Effector memory CD8-positive, alpha-beta T cell (primary cell): ENCODE measurements at regions not wholly inside any gene's neighbourhood (a gene's known extent, or its start where the extent isn't known, plus 50 kb on each side); places are given as distances from the start of the nearest gene placed in this dataset.
"Not testable (repeated sequence)": the region's sequence is repeated elsewhere in the genome, so short reads cannot be mapped to it uniquely, and the experiment has no call there.

Source experiments
- ATAC-seq: fragments of 150-1000 bp; cut with Tn5 transposase; replicated peaks from 2 replicates; pipeline ENCODE4 v1.10.0; 2021; ENCODE audit warnings: mild to moderate bottlenecking, moderate library complexity
- DNase-seq, 3 experiments: peaks; one replicate each; pipeline ENCODE4 v3.0.0; 2021
- H3K27ac Mint-ChIP-seq, 2 donors: one replicate each; pipeline ENCODE4 v1.8.0; 2022; ENCODE audit warnings: mild to moderate bottlenecking in 2 of 2, mixed read lengths in 2 of 2, moderate library complexity in 2 of 2
- H3K27me3 Mint-ChIP-seq, 2 donors: one replicate each; pipeline ENCODE4 v1.8.0; 2022; ENCODE audit warnings: mixed read lengths in 2 of 2
- H3K36me3 Mint-ChIP-seq: one replicate; pipeline ENCODE4 v1.8.0; 2022; ENCODE audit warnings: mild to moderate bottlenecking, moderate library complexity, mixed read lengths; ENCODE audit not compliant: insufficient read depth
- H3K4me1 Mint-ChIP-seq, 2 donors: one replicate each; pipeline ENCODE4 v1.8.0; 2022; ENCODE audit warnings: low read depth in 2 of 2, mixed read lengths in 2 of 2
- H3K4me3 Mint-ChIP-seq, 2 donors: one replicate each; pipeline ENCODE4 v1.8.0; 2022; ENCODE audit warnings: mild to moderate bottlenecking in 2 of 2, mixed read lengths in 2 of 2, moderate library complexity in 2 of 2
- H3K9me3 Mint-ChIP-seq, 2 donors: one replicate each; pipeline ENCODE4 v1.8.0; 2022; ENCODE audit warnings: mixed read lengths in 2 of 2

DNA sequence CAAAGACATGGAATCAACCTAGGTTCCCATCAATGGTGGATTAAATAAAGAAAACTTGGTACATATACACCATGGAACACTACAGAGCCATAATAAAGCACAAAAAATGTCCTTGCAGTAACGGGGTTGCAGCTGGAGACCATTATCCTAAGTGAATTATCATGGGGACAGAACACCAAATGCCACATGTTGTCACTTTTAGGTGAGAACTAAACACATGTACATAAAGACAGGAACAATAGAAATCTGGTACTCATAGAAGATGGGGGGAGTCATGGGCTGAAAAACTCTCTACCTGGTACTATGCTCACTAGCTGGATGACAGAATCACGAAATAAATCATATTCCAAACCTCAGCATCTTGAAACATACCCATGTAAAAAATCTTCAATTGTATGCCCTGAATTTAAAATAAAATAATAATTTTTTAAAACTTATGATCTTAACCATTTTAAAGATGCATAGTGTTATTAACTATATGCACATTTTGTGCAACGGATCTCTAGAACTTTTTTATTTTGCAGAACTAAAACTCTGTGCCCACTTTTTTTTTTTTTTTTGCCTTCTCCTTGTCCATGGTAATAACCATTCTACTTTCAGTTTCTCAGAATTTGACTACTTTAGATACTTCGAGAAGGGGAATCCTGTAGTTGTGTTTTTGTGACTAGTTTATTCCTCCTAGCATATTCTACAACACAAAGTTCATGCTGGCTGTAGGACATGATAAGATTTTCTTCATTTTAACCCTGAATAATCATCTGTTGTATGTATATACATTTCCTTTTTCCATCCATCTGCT is 1081.6 kb upstream of the ACO1 start:
- H3K27me3 Mint-ChIP-seq: no peaks in the 10 kb centered on the region
- H3K36me3 Mint-ChIP-seq: no peaks in the 10 kb centered on the region
- no peaks in the 10 kb centered on the region for H3K9me3 Mint-ChIP-seq
- H3K27ac Mint-ChIP-seq: peak overlapping the region in 1 of 2 donors; percentile 75
- H3K4me3 Mint-ChIP-seq: peak overlapping the region; percentile 38 to 66
- ATAC-seq: no peak
- DNase-seq: no peak
- H3K4me1 Mint-ChIP-seq: peaks cover 16 to 25% of the 10 kb centered on the region in 2 donors

- DNase-seq (no peak), ATAC-seq (no peak)
- Mint-ChIP-seq H3K9me3 (no peaks in the 10 kb centered on the region), H3K27me3 (no peaks in the 10 kb centered on the region), H3K36me3 (no peaks in the 10 kb centered on the region), H3K4me1 (peaks cover 16 to 25% of the 10 kb centered on the region in 2 donors), H3K27ac (no peak overlapping the region), H3K4me3 (no peak overlapping the region)
These were observed 1079.9 kb upstream of the ACO1 start for GRCh38 chr9:31304576-31304975.

GRCh38 chr9:31314241-31314640 is 1070.2 kb upstream of the ACO1 start:
- H3K9me3 Mint-ChIP-seq: no peaks in the 10 kb centered on the region
- no peak overlapping the region for H3K4me3 Mint-ChIP-seq
- ATAC-seq: no peak
- no peak for DNase-seq
- peaks cover 0 to 5% of the 10 kb centered on the region in 2 donors for H3K27me3 Mint-ChIP-seq
- no peaks in the 10 kb centered on the region for H3K36me3 Mint-ChIP-seq
- peaks cover 0 to 6% of the 10 kb centered on the region in 2 donors for H3K4me1 Mint-ChIP-seq
- no peak overlapping the region for H3K27ac Mint-ChIP-seq

DNA sequence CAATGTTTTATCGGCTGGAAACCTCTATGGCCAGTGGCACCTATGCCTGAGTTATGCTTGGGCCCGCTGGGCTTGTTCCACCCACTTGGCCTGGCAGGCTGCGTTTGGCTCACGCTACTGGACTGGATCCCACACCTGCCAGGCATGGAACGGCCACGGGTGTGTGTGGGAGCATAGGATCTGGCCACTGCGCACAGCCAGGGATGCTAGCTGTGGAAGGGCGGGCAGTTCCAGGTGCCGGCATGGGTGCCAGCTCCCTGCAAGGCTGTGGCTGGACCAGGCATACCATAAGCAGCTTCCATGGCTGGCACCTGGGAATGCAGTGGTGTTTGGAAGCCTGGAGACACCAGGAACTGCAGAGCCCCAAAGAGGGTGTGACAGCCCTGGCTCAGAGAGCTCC is 1063.9 kb upstream of the ACO1 start:
- Mint-ChIP-seq H3K36me3 (no peaks in the 10 kb centered on the region), H3K9me3 (no peaks in the 10 kb centered on the region), H3K27ac (peak overlapping the region in 1 of 2 donors; percentile 49), H3K4me3 (no peak overlapping the region), H3K27me3 (no peaks in the 10 kb centered on the region), H3K4me1 (peaks cover 13 to 20% of the 10 kb centered on the region in 2 donors)
- DNase-seq (no peak), ATAC-seq (no peak)

DNA sequence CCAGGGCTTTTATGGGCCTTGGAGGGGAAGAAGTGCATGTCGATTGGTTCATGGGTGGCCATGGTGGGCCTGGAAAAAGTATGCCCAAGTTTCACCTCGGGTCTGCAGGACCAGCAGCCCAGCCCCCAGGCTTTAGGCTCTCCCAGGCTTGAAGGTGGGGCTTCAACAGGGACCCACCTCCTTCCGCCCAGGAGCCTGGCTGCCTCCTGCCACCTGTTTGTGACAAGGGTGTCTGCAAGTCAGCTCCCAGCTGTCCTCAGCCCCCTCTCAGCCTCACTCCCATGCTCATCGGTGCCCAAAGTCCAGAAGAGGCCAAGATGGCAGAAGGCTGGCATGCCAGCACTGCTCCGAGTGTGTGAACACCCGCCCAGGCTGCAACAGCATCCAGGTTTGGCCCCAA is 1063.2 kb upstream of the ACO1 start:
- Mint-ChIP-seq H3K4me1 (peaks cover 13 to 20% of the 10 kb centered on the region in 2 donors), H3K4me3 (no peak overlapping the region), H3K27me3 (no peaks in the 10 kb centered on the region), H3K27ac (peak overlapping the region in 1 of 2 donors; percentile 49), H3K9me3 (no peaks in the 10 kb centered on the region), H3K36me3 (no peaks in the 10 kb centered on the region)
- ATAC-seq (no peak), DNase-seq (no peak)

GRCh38 chr9:31321686-31322085 is 1062.8 kb upstream of the ACO1 start:
- peaks cover 13 to 24% of the 10 kb centered on the region in 2 donors for H3K4me1 Mint-ChIP-seq
- DNase-seq (no peak), ATAC-seq (no peak)
- H3K4me3 Mint-ChIP-seq: no peak overlapping the region
- peak overlapping the region in 1 of 2 donors; percentile 53 for H3K27ac Mint-ChIP-seq
- H3K27me3 Mint-ChIP-seq: no peaks in the 10 kb centered on the region
- H3K36me3 Mint-ChIP-seq: no peaks in the 10 kb centered on the region
- no peaks in the 10 kb centered on the region for H3K9me3 Mint-ChIP-seq

GRCh38 chr9:31323726-31324444 is 1060.6 kb upstream of the ACO1 start:
- Mint-ChIP-seq H3K27me3 (no peaks in the 10 kb centered on the region), H3K36me3 (no peaks in the 10 kb centered on the region)
- no peak for DNase-seq

DNA sequence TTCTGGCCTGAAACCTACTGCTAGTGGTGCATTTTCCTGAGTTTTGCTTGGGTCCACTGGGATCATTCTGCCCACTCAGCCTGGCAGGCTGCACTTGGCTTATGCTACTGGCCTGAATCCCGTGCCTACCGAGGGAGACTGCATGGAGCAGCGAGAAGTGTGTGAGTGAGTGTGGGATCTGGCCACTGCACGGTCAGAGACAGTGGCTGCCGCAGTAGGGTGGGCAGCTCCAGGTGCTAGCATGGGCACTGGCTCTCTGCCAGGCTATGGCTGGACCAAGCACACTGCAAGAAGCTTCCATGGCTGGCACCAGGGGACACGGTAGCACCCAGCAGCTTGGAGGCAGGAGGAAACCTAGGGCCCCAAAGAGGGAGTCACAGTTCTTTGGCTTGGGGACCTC is 1058.7 kb upstream of the ACO1 start:
- Mint-ChIP-seq H3K4me1 (peaks cover 13 to 26% of the 10 kb centered on the region in 2 donors), H3K27me3 (no peaks in the 10 kb centered on the region), H3K36me3 (no peaks in the 10 kb centered on the region), H3K27ac (no peak overlapping the region), H3K4me3 (no peak overlapping the region), H3K9me3 (no peaks in the 10 kb centered on the region)
- no peak for ATAC-seq
- no peak for DNase-seq

More at GRCh38 chr9:31323726-31324444, 1060.6 kb upstream of the ACO1 start:
- H3K4me1 Mint-ChIP-seq: peaks cover 13 to 26% of the 10 kb centered on the region in 2 donors
- H3K9me3 Mint-ChIP-seq: no peaks in the 10 kb centered on the region
- peak overlapping the region; percentile 70 to 82 for H3K27ac Mint-ChIP-seq
- peak overlapping the region; percentile 17 to 44 for H3K4me3 Mint-ChIP-seq
- ATAC-seq: peak; percentile 82

- not testable (repeated sequence) for H3K4me3 Mint-ChIP-seq, ATAC-seq, H3K9me3 Mint-ChIP-seq, H3K36me3 Mint-ChIP-seq, H3K27me3 Mint-ChIP-seq, DNase-seq
- Mint-ChIP-seq H3K27ac (peak overlapping the region in 1 of 2 donors; percentile 15), H3K4me1 (peaks cover 13 to 25% of the 10 kb centered on the region in 2 donors)
These were observed 1057.6 kb upstream of the ACO1 start for GRCh38 chr9:31326883-31327282.

GRCh38 chr9:31334837-31335528 is 1049.5 kb upstream of the ACO1 start:
- Mint-ChIP-seq H3K4me1 (peaks cover 5 to 9% of the 10 kb centered on the region in 2 donors), H3K27ac (peak overlapping the region; percentile 6 to 7), H3K4me3 (no peak overlapping the region), H3K27me3 (no peaks in the 10 kb centered on the region), H3K9me3 (no peaks in the 10 kb centered on the region), H3K36me3 (no peaks in the 10 kb centered on the region)
- ATAC-seq: peak; percentile 17
- no peak for DNase-seq

GRCh38 chr9:31335529-31336234 is 1048.8 kb upstream of the ACO1 start:
- H3K27ac Mint-ChIP-seq: peak overlapping the region; percentile 6 to 61
- DNase-seq (no peak), ATAC-seq (peak; percentile 71)
- peak overlapping the region in 1 of 2 donors; percentile 55 for H3K4me3 Mint-ChIP-seq
- no peaks in the 10 kb centered on the region for H3K27me3 Mint-ChIP-seq
- H3K4me1 Mint-ChIP-seq: peaks cover 5 to 9% of the 10 kb centered on the region in 2 donors
- no peaks in the 10 kb centered on the region for H3K36me3 Mint-ChIP-seq
- no peaks in the 10 kb centered on the region for H3K9me3 Mint-ChIP-seq

DNA sequence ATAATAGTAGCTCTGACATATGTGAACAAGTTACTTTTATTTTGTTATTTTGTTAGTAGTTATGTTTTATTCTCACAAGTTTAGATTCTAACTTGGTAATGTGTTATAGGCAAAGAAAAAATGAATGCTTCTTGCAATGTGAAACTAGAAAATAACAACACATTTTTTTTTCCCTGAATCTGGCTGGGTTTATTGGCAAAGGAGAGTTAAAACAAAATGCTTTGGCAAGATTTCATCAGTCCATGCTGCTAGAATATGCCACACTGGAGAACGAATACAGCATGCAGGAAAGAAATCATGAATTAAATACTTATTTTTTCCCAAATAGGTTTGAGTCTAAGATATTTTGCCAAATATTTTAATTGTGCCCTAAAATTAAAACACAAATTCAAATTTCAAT is 1048.1 kb upstream of the ACO1 start:
- Mint-ChIP-seq H3K27ac (peak overlapping the region; percentile 6 to 61), H3K9me3 (no peaks in the 10 kb centered on the region), H3K4me3 (peak overlapping the region in 1 of 2 donors; percentile 55), H3K4me1 (peaks cover 5 to 9% of the 10 kb centered on the region in 2 donors), H3K36me3 (no peaks in the 10 kb centered on the region), H3K27me3 (no peaks in the 10 kb centered on the region)
- ATAC-seq (no peak), DNase-seq (no peak)

GRCh38 chr9:31336841-31337240 is 1047.6 kb upstream of the ACO1 start:
- Mint-ChIP-seq H3K27ac (no peak overlapping the region), H3K9me3 (no peaks in the 10 kb centered on the region), H3K27me3 (no peaks in the 10 kb centered on the region), H3K4me3 (peak overlapping the region in 1 of 2 donors; percentile 55), H3K4me1 (peaks cover 5 to 9% of the 10 kb centered on the region in 2 donors), H3K36me3 (no peaks in the 10 kb centered on the region)
- no peak for DNase-seq
- ATAC-seq: no peak
